ENCODE measurements at regions not wholly inside any gene's neighbourhood (a gene's known extent, or its start where the extent isn't known, plus 50 kb on each side); places are given as distances from the start of the nearest gene placed in this dataset.

DNA sequence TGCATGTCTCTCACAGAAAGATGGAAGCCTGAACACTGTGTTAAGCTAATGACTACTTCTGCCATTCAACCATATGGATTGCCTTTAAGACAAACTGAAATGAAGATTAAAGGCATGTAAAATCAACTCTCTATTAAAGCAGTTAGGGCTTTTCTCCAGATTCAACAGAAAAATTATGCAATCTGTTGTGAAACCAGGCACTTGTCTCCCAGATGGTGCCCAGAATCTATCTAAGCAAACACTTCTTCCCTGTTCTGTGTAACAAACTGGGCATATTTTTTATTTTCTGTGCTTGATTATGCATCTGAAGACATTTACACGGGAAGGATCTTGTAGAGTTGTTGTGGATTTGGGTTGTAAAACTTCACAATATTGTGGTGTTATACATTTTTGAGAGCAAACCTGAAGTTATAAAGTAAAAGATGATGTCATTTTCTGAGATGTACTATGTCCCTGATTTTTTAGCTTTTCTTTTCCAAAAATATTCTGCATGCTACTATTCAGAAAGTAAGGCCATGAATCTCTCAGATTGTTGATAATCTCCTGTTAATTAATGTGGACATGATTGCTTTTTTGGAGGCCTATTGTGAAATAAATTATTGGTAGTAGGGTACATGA, 1550.3 kb downstream of the CDH8 start:
- Histone ChIP-seq H3K36me3 (replicated peaks; ENCODE audit: insufficient read depth, low read length) (no peaks in the 10 kb centered on the region), H3K27me3 (replicated peaks; ENCODE audit: insufficient read depth, low read length) (no peaks in the 10 kb centered on the region), H3K4me1 (ENCODE audit: low read length) (no peaks in the 10 kb centered on the region), H3K27ac (ENCODE audit: low read length) (no peak overlapping the region), H3K4me3 (ENCODE audit: low read length) (no peak overlapping the region), H3F3A (ENCODE audit: insufficient read depth, low read length) (no peaks in the 10 kb centered on the region), H3K9ac (ENCODE audit: low read length) (no peak overlapping the region), H3K9me3 (replicated peaks; ENCODE audit: insufficient read depth, low read length) (no peaks in the 10 kb centered on the region), H4K20me1 (ENCODE audit: insufficient read depth, low read length) (no peaks in the 10 kb centered on the region), H3K79me2 (ENCODE audit: low read length) (no peaks in the 10 kb centered on the region), H2AFZ (ENCODE audit: low read length) (no peak overlapping the region), H3K4me2 (ENCODE audit: low read depth, low read length) (no peak overlapping the region), H3K9me2 (replicated peaks; ENCODE audit: insufficient read depth, low read length) (peaks cover 3% of the 10 kb centered on the region; the same call in 1 of the 2 replicates)
- TF ChIP-seq, protein P1, sequence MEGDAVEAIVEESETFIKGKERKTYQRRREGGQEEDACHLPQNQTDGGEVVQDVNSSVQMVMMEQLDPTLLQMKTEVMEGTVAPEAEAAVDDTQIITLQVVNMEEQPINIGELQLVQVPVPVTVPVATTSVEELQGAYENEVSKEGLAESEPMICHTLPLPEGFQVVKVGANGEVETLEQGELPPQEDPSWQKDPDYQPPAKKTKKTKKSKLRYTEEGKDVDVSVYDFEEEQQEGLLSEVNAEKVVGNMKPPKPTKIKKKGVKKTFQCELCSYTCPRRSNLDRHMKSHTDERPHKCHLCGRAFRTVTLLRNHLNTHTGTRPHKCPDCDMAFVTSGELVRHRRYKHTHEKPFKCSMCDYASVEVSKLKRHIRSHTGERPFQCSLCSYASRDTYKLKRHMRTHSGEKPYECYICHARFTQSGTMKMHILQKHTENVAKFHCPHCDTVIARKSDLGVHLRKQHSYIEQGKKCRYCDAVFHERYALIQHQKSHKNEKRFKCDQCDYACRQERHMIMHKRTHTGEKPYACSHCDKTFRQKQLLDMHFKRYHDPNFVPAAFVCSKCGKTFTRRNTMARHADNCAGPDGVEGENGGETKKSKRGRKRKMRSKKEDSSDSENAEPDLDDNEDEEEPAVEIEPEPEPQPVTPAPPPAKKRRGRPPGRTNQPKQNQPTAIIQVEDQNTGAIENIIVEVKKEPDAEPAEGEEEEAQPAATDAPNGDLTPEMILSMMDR (IDR thresholded peaks at IDR 0.05; ENCODE audit: low read length): no peak
- TF ChIP-seq EZH2 (optimal IDR thresholded peaks at IDR 0.05; ENCODE audit: low read depth, low read length): no peak
- TF ChIP-seq EZH2phosphoT487 (IDR thresholded peaks at IDR 0.05; ENCODE audit: low read length): no peak
- DNase-seq: no peak

DNA sequence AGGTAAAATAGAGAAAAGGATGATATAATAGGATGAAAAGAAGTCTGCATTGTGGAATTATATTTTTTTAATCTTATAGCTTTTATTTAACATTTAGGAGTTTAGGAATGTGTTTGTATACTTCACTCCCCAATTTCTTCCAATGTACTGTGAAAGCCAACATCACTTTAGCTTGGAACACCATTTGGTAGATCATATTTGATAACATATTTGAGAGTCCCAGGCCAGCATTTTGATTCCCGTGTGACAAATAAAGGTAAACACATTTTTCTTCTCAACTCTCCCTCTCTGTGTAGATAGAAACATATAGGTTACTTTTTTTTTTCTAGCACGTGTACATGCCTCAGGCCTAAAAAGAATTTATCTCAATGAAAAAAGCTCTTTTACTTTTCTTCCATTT, 1551.3 kb downstream of the CDH8 start:
- TF ChIP-seq, protein P1 (IDR thresholded peaks at IDR 0.05; ENCODE audit: low read length): no peak
- no peak for TF ChIP-seq EZH2phosphoT487 (IDR thresholded peaks at IDR 0.05; ENCODE audit: low read length)

DNA sequence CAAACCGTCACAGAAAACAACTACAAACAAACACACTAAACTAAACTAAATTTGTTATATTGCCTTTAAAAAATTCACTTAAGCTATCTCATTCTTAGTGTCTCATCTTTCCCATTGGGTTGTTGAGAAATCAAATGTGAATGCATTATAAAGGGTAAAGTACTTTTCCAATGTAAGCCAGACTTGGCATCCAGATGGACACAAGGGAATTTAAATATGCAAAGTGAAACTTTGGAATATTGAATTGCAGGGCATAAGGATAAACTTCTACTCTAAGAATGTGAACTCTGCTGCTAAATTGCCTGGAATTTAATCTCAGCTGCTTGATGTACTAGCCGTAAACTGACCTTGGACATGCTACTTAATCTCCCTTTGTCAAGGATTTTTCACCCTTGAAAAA, 1554.6 kb downstream of the CDH8 start:
- H3K9ac ChIP-seq (ENCODE audit: low read length): no peak overlapping the region
- no peaks in the 10 kb centered on the region for H3F3A ChIP-seq (ENCODE audit: insufficient read depth, low read length)
- H3K27ac ChIP-seq (ENCODE audit: low read length): no peak overlapping the region
- no peak overlapping the region for H3K4me3 ChIP-seq (ENCODE audit: low read length)
- no peaks in the 10 kb centered on the region for H3K79me2 ChIP-seq (ENCODE audit: low read length)
- no peak overlapping the region for H3K4me2 ChIP-seq (ENCODE audit: low read depth, low read length)
- TF ChIP-seq EZH2 (optimal IDR thresholded peaks at IDR 0.05; ENCODE audit: low read depth, low read length) (no peak), EZH2phosphoT487 (IDR thresholded peaks at IDR 0.05; ENCODE audit: low read length) (no peak)
- TF ChIP-seq, protein P1 (IDR thresholded peaks at IDR 0.05; ENCODE audit: low read length): no peak
- H3K36me3 ChIP-seq (replicated peaks; ENCODE audit: insufficient read depth, low read length): no peaks in the 10 kb centered on the region
- no peaks in the 10 kb centered on the region for H3K9me3 ChIP-seq (replicated peaks; ENCODE audit: insufficient read depth, low read length)
- no peaks in the 10 kb centered on the region for H3K4me1 ChIP-seq (ENCODE audit: low read length)
- no peaks in the 10 kb centered on the region for H3K27me3 ChIP-seq (replicated peaks; ENCODE audit: insufficient read depth, low read length)
- no peak for DNase-seq
- H4K20me1 ChIP-seq (ENCODE audit: insufficient read depth, low read length): no peaks in the 10 kb centered on the region
- peaks cover 2% of the 10 kb centered on the region; the same call in 1 of the 2 replicates for H3K9me2 ChIP-seq (replicated peaks; ENCODE audit: insufficient read depth, low read length)
- no peak overlapping the region for H2AFZ ChIP-seq (ENCODE audit: low read length)

More for the DNA sequence above, 1551.3 kb downstream of the CDH8 start:
- no peaks in the 10 kb centered on the region for H3F3A ChIP-seq (ENCODE audit: insufficient read depth, low read length)
- H3K4me2 ChIP-seq (ENCODE audit: low read depth, low read length): no peak overlapping the region
- no peaks in the 10 kb centered on the region for H3K27me3 ChIP-seq (replicated peaks; ENCODE audit: insufficient read depth, low read length)
- DNase-seq: no peak
- H2AFZ ChIP-seq (ENCODE audit: low read length): no peak overlapping the region
- no peaks in the 10 kb centered on the region for H3K79me2 ChIP-seq (ENCODE audit: low read length)
- H3K9me3 ChIP-seq (replicated peaks; ENCODE audit: insufficient read depth, low read length): no peaks in the 10 kb centered on the region
- peaks cover 3% of the 10 kb centered on the region; the same call in 1 of the 2 replicates for H3K9me2 ChIP-seq (replicated peaks; ENCODE audit: insufficient read depth, low read length)
- no peak overlapping the region for H3K9ac ChIP-seq (ENCODE audit: low read length)
- H3K36me3 ChIP-seq (replicated peaks; ENCODE audit: insufficient read depth, low read length): no peaks in the 10 kb centered on the region
- no peak overlapping the region for H3K27ac ChIP-seq (ENCODE audit: low read length)
- no peaks in the 10 kb centered on the region for H3K4me1 ChIP-seq (ENCODE audit: low read length)
- no peaks in the 10 kb centered on the region for H4K20me1 ChIP-seq (ENCODE audit: insufficient read depth, low read length)
- H3K4me3 ChIP-seq (ENCODE audit: low read length): no peak overlapping the region
